ENCODE measurements at regions not wholly inside any gene's neighbourhood (a gene's known extent, or its start where the extent isn't known, plus 50 kb on each side); places are given as distances from the start of the nearest gene placed in this dataset.

GRCh38 chr2:58460670-58461069 is 219.5 kb upstream of the FANCL start:
- TF ChIP-seq CTCF (conservative IDR thresholded peaks at IDR 0.05) (no peak), EZH2 (IDR thresholded peaks at IDR 0.05; ENCODE audit: low read depth) (no peak)

Measured in PC-9 (cell line).